ENCODE measurements at regions not wholly inside any gene's neighbourhood (a gene's known extent, or its start where the extent isn't known, plus 50 kb on each side); places are given as distances from the start of the nearest gene placed in this dataset.

DNA sequence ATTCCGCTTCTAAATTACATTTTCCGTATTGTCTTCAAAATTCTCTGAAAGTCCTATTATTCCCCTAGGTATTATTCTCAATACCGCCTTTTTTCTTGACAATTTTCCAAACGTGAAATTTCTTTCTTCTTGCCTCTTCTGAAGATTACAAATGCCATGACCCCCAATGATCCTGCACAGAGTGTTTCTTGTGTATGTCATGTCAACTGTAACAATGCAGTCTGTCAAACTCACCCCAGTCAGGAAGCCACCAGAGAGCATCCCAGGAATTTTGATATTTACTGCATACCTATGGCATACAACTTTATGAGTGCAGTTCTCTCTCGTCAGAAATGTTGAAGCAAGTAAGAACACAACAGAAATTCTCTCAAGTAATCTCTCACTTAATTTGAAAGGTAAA, 847.3 kb upstream of the CDH8 start:
- H3K9me3 ChIP-seq (ENCODE audit: low read depth) = no peaks in the 10 kb centered on the region
- no peak overlapping the region for H3K27ac ChIP-seq
- no peak overlapping the region for H2AFZ ChIP-seq
- H3K79me2 ChIP-seq = no peaks in the 10 kb centered on the region
- H3K4me1 ChIP-seq (ENCODE audit: insufficient read depth) = no peaks in the 10 kb centered on the region
- TF ChIP-seq EZH2 (IDR thresholded peaks at IDR 0.05; ENCODE audit: borderline replicate concordance) = no peak
- no peak for TF ChIP-seq CTCF (IDR thresholded peaks at IDR 0.05; ENCODE audit: poor library complexity)
- TF ChIP-seq EZH2phosphoT487 (IDR thresholded peaks at IDR 0.05; ENCODE audit: low read depth, severe bottlenecking, unreplicated experiment) = no peak
- no peak overlapping the region for H3K4me3 ChIP-seq
- H3K4me2 ChIP-seq = no peak overlapping the region
- 77% methylated on average over 5 of the region's 5 CpGs for WGBS (ENCODE audit: low lambda C conversion rate, missing lambda C conversion rate)
- no peaks in the 10 kb centered on the region for H3K27me3 ChIP-seq
- H3K9me2 ChIP-seq (replicated peaks; ENCODE audit: insufficient read depth) = no peaks in the 10 kb centered on the region
- H4K20me1 ChIP-seq (ENCODE audit: insufficient read depth, poor library complexity, severe bottlenecking) = no peaks in the 10 kb centered on the region
- no peak for DNase-seq (ENCODE audit: low spot score)
- no peaks in the 10 kb centered on the region for H3K36me3 ChIP-seq (replicated peaks; ENCODE audit: insufficient read depth, low read depth)

DNA sequence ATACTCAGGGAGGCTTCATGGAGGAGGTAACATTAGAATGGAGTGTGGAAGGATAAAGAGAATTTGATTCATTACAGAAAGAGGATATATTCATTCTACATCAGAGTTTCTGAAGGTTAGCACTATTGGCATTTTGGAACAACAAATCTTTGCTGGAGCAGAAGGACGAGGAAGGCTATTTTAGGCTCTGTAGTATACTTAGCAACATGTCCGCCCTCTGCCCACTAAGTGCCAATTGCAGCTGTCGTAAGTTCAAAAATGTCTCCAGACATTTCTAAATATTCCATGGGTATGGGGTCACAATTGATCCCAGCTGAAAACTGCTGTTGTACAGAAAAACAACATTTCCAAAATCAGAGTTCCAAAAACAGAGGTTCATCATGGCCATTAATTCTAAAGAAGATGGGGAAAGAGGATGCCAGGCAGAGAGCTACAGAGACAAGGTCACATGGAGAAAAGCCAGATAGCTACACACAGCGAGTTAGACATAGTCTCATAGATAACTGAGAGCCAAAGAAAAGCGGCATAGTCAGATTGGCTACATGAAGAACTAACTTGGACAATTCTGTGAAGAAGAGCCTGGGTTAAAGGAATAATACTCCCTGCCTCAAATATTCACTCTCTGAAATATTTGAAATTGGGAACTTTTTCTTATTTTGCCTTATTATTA, 846.4 kb upstream of the CDH8 start:
- Histone ChIP-seq H3K9me2 (replicated peaks; ENCODE audit: insufficient read depth) (no peaks in the 10 kb centered on the region), H2AFZ (no peak overlapping the region), H3K27me3 (no peaks in the 10 kb centered on the region), H3K79me2 (no peaks in the 10 kb centered on the region), H3K4me2 (no peak overlapping the region), H3K27ac (no peak overlapping the region), H3K4me1 (ENCODE audit: insufficient read depth) (no peaks in the 10 kb centered on the region), H3K36me3 (replicated peaks; ENCODE audit: insufficient read depth, low read depth) (no peaks in the 10 kb centered on the region), H3K9me3 (ENCODE audit: low read depth) (no peaks in the 10 kb centered on the region), H3K4me3 (no peak overlapping the region), H4K20me1 (ENCODE audit: insufficient read depth, poor library complexity, severe bottlenecking) (no peaks in the 10 kb centered on the region)
- TF ChIP-seq CTCF (IDR thresholded peaks at IDR 0.05; ENCODE audit: poor library complexity) (no peak), EZH2phosphoT487 (IDR thresholded peaks at IDR 0.05; ENCODE audit: low read depth, severe bottlenecking, unreplicated experiment) (no peak)
- WGBS (ENCODE audit: low lambda C conversion rate, missing lambda C conversion rate) = 86% methylated on average over 5 of the region's 5 CpGs
- DNase-seq (ENCODE audit: low spot score) = no peak

GRCh38 chr16:62876133-62876532, 839.9 kb upstream of the CDH8 start:
- no peaks in the 10 kb centered on the region for H3K4me1 ChIP-seq (ENCODE audit: insufficient read depth)
- no peaks in the 10 kb centered on the region for H3K27me3 ChIP-seq
- no peaks in the 10 kb centered on the region for H3K9me2 ChIP-seq (replicated peaks; ENCODE audit: insufficient read depth)
- H3K79me2 ChIP-seq = no peaks in the 10 kb centered on the region
- H3K4me3 ChIP-seq = no peak overlapping the region
- no peak overlapping the region for H3K4me2 ChIP-seq
- 82% methylated on average over 1 of the region's 1 CpG for WGBS (ENCODE audit: low lambda C conversion rate, missing lambda C conversion rate)
- TF ChIP-seq CTCF (IDR thresholded peaks at IDR 0.05; ENCODE audit: poor library complexity) = no peak
- TF ChIP-seq EZH2phosphoT487 (IDR thresholded peaks at IDR 0.05; ENCODE audit: low read depth, severe bottlenecking, unreplicated experiment) = no peak
- TF ChIP-seq EZH2 (IDR thresholded peaks at IDR 0.05; ENCODE audit: borderline replicate concordance) = no peak
- no peaks in the 10 kb centered on the region for H4K20me1 ChIP-seq (ENCODE audit: insufficient read depth, poor library complexity, severe bottlenecking)
- H3K27ac ChIP-seq = no peak overlapping the region
- DNase-seq (ENCODE audit: low spot score) = no peak
- no peaks in the 10 kb centered on the region for H3K9me3 ChIP-seq (ENCODE audit: low read depth)
- H3K36me3 ChIP-seq (replicated peaks; ENCODE audit: insufficient read depth, low read depth) = no peaks in the 10 kb centered on the region
- no peak overlapping the region for H2AFZ ChIP-seq
